GM12878 (cell line): ENCODE measurements at regions not wholly inside any gene's neighbourhood (a gene's known extent, or its start where the extent isn't known, plus 50 kb on each side); places are given as distances from the start of the nearest gene placed in this dataset.
"Not testable (repeated sequence)": the region's sequence is repeated elsewhere in the genome, so short reads cannot be mapped to it uniquely, and the experiment has no call there.

Experiments used
- BHLHE40 ChIP-seq, 2 experiments: fragments of 450-650 bp in 1 of 2; IDR thresholded peaks; 2 replicates each; pipeline ENCODE4 v1.6.1; 2011 to 2017; ENCODE audit warnings: low read depth in 2 of 2, borderline replicate concordance in 1 of 2, improper control_type of control experiment in 1 of 2, low read length in 1 of 2, mild to moderate bottlenecking in 1 of 2
- JUNB ChIP-seq: IDR thresholded peaks from 2 replicates; pipeline ENCODE4 v1.6.1; 2016; ENCODE audit warnings: antibody characterized with exemption, mild to moderate bottlenecking
- MXI1 ChIP-seq: fragments of 150-350 bp; IDR thresholded peaks from 2 replicates; pipeline ENCODE4 v1.6.1; 2011; ENCODE audit warnings: low read depth, mild to moderate bottlenecking, inconsistent platforms, low read length, improper control_type of control experiment
- SMARCA5 ChIP-seq: fragments of 450-650 bp; IDR thresholded peaks from 2 replicates; pipeline ENCODE4 v1.6.1; 2017; ENCODE audit warnings: mild to moderate bottlenecking

- not testable (repeated sequence) for TF ChIP-seq JUNB; BHLHE40 (IDR thresholded peaks at IDR 0.05; ENCODE audit: borderline replicate concordance in 1 of 2, low read depth in 2 of 2, low read length in 1 of 2); MXI1; SMARCA5
Measured at GRCh38 chrX:94341730-94342129, 667.7 kb downstream of the FAM133A start.
